ENCODE measurements at regions not wholly inside any gene's neighbourhood (a gene's known extent, or its start where the extent isn't known, plus 50 kb on each side); places are given as distances from the start of the nearest gene placed in this dataset.

DNA sequence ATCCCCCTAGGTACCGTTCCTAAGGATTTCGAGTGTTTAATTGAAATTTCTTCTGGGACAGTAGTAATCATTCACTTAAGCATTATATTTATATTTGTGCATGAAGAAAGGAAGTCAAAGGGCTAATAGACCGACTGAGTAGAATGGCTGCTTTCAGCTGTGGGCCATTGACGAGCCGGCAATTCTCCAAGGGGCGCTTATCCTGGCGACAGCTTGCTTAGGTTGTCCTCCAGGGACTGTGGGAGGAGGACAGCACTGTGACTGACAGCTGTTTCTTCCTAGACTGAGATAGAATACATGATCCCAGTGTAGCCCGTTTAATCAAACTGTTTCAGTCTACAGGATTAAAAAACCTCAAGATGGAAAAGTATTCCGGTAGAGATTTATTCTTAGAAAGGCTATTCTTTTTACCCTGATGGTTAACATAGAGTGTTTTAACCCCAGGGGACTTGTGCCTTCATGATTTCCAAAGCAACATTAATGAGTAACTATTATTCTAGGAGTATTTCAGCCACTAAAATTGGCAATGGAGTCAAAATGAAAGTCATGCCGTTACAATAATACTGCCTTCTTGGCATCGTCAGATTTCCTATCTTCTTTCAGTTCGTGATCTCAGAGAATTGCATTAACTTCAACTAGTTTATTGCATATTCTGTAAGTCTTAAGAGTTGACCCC, 943.1 kb upstream of the WWC1 start:
- TF ChIP-seq, protein P1, sequence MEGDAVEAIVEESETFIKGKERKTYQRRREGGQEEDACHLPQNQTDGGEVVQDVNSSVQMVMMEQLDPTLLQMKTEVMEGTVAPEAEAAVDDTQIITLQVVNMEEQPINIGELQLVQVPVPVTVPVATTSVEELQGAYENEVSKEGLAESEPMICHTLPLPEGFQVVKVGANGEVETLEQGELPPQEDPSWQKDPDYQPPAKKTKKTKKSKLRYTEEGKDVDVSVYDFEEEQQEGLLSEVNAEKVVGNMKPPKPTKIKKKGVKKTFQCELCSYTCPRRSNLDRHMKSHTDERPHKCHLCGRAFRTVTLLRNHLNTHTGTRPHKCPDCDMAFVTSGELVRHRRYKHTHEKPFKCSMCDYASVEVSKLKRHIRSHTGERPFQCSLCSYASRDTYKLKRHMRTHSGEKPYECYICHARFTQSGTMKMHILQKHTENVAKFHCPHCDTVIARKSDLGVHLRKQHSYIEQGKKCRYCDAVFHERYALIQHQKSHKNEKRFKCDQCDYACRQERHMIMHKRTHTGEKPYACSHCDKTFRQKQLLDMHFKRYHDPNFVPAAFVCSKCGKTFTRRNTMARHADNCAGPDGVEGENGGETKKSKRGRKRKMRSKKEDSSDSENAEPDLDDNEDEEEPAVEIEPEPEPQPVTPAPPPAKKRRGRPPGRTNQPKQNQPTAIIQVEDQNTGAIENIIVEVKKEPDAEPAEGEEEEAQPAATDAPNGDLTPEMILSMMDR (IDR thresholded peaks at IDR 0.05): no peak
- TF ChIP-seq POLR2A (IDR thresholded peaks at IDR 0.05): no peak

Data from thyroid gland (tissue), 4 donors.